GM21447 (cell line): ENCODE measurements at regions not wholly inside any gene's neighbourhood (a gene's known extent, or its start where the extent isn't known, plus 50 kb on each side); places are given as distances from the start of the nearest gene placed in this dataset.

ENCODE experiments used
- ATAC-seq: cut with Tn5 transposase; IDR thresholded peaks from one replicate; pipeline ENCODE4 v1.9.1; 2021; ENCODE audit not compliant: unreplicated experiment

DNA sequence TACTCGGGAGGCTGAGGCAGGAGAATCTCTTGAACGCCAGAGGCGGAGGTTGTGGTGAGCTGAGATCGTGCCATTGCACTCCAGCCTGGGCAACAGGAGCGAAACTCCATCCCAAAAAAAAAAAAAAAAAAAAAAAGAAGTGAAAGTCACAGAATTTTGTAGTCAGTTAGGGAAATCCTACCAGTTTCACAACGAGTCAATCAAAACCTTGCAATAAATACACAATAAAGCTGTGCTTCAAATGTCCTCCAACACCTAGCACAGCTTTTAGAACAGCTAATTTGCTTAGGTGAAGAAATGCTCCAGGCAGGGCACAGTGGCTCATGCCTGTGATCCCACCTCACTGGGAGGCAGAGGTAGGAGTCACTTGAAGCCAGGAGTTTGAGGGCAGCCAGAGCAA is 112.8 kb upstream of the ATF7IP start:
- no peak for ATAC-seq

DNA sequence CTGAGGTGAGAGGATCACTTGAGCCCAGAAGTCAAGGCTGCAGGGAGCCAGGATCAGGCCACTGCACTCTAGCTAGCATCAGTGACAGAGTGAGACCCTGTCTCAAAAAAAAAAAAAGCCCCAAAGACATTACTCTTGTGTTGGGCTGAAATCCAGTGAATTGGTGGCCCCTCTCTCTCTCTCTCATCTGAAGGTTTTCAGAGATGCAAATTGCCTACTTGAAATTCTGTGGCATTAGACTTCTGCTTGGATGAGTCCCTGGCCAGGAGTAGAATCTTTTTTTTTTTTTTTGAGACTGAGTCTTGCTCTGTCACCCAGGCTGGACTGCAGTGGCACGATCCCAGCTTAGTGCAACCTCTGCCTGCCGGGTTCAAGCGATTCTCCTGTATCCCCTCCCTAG is 112.0 kb upstream of the ATF7IP start:
- ATAC-seq: no peak

DNA sequence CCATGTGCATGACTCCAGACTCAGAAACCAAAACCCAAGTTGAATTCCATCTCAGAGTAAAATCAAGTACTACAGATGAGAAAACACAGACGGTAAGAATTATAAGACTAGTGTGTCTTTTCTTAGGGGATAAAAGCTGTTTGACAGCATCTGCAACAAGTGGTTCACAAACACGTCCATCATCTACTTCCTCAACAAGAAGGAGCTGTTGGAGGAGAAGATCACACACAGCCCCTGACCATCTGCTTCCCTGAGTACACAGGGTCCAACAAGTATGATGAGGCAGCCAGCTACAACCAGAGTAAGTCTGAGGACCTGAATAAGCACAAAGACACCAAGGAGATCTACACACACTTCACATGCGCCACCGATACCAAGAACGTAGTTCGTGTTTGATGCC is 110.7 kb upstream of the ATF7IP start:
- ATAC-seq: no peak

DNA sequence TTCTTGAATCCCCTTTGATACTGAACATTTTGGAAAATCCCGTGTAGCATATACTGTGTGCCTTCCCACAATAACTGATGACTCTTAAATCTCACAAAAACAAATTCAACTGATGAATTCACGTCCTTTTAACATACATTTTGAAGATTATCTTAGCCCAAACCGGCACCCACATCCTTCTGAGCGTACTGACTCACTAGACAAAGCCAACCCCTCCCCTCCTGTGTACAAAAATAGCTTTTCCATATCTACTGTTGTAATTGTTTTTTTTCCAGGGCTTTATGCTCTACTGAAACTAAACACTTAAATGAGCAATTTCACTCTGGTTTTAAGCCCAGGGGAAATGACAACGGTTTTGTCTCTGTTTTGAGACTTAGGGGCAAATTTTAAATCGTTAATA is 109.4 kb upstream of the ATF7IP start:
- no peak for ATAC-seq

DNA sequence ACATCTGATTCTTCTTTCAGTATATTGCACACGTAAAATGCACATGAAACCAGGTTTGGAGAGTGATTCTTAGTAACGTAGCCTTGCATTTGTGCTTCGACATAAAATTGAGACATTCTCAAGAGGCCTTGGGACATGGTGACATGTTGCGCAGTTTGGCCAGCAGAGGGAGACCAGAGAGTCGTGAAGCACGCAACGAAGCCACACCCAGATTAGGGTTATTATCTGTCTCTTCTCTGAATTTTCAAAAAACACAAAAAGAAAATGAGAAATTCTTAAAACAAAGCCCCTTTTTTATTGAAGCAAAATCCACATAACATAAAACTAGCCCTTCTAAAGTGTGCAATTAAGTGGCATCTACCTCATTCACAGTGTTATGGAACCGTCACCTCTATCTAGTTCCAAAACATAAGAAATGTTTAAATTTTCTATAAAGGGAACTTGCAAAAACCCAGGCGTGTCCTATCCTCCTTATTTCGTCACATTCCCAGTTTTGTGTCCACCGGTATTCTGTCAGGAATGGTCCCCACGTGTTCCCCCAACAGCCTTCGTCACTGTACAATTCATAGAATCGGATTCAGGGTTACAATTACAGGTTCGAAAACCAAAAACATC is 108.8 kb upstream of the ATF7IP start:
- ATAC-seq: peak; percentile 53

DNA sequence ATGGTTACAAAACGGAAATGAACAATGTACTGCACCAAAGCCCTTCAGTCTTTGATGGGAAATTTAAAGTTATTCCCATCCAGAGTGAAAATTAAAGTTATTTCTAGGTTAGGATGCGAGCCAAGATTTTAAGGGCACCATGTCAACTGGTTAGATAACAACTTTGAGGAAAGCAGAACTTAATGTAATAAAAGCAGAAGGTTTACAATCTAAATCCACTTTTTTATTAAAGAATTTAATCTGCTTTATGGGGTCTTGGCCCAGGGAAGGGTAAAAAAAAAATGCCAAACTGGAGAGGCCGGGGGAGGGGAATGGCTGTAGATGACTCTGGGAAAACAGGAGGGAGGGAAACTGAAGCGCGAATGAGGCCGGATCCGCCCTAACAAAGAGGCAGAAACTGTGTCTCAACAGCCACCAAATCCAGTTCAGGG is 108.2 kb upstream of the ATF7IP start:
- ATAC-seq: no peak

DNA sequence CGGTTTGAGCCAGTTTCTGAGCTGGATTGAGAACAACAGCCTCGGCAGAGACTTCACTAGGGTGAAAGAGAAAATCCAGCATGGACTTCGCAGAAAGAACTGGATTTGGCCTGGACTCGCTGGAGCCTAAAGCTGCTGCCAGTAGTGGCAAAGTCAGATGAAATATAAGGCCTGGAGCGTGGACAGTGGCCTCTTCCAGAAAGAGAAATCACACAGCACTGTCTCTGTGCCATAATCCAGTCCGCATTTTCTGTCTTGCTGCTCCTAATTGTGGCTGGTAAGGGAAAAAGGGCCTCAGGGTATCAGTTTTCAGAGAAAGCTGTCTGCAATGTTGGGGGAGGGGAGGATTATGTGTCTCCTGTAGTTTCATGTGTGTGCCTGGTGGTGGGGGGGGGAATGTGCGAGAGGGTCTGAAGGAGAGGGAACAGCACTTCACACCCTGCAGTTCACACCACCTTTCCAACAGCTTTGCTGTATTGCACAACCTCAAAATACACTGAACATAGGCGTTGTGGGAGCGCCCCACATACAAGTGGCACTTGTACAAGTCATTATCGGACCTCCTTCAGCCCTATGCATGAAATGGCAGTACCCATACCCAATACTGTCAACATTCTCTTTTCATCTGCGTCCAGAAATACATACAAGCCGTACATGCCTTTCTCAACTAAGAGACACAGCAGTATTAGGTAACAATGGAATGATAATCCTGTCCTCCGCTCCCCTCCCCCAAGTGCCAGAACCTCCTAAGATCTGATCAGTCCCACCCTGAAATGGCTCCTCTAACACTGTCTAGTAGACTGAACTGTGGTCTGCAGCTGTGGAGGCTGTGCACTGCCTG is 107.5 kb upstream of the ATF7IP start:
- peak; percentile 63 for ATAC-seq

DNA sequence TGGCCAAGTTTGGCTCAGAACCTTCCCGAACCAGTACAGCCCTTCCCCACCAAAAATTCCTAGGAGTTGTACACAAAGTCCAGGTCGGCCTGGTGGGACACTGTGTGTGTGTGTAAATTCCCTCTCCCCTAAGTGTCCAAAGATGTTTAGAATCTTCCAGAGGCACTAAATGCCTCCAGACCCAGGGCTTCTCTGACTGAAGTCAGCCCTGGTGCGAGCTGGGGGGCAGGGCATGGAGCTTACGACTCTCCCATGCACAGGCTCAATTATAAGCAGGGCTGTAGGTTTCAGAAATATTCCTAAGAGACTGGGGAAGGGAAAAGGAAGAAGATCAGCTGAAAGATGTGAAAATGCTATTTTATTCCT is 106.9 kb upstream of the ATF7IP start:
- no peak for ATAC-seq

DNA sequence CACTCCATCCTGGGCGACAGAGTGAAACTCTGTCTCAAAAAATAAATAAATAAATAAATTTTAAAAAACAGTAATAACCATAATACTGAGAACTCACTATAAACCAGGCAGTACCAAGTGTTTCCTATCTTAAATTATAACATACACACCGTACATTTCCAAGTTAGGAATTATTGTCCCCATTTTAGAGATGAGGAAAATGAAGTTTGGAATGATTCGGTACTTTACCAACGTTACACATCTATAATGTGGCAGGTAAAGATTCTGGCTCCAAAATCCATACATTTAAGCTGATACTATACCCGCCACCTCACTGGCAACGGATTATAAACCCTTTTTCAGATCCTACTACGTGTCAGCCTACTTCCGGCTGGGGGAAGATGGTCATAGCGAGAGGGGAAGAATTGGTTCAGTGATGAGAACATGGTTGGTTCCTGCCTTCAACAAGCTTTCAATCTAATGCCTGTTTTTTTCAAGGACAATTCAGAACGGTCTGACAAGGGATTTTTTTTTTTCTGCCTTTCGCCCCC is 105.9 kb upstream of the ATF7IP start:
- ATAC-seq: no peak

DNA sequence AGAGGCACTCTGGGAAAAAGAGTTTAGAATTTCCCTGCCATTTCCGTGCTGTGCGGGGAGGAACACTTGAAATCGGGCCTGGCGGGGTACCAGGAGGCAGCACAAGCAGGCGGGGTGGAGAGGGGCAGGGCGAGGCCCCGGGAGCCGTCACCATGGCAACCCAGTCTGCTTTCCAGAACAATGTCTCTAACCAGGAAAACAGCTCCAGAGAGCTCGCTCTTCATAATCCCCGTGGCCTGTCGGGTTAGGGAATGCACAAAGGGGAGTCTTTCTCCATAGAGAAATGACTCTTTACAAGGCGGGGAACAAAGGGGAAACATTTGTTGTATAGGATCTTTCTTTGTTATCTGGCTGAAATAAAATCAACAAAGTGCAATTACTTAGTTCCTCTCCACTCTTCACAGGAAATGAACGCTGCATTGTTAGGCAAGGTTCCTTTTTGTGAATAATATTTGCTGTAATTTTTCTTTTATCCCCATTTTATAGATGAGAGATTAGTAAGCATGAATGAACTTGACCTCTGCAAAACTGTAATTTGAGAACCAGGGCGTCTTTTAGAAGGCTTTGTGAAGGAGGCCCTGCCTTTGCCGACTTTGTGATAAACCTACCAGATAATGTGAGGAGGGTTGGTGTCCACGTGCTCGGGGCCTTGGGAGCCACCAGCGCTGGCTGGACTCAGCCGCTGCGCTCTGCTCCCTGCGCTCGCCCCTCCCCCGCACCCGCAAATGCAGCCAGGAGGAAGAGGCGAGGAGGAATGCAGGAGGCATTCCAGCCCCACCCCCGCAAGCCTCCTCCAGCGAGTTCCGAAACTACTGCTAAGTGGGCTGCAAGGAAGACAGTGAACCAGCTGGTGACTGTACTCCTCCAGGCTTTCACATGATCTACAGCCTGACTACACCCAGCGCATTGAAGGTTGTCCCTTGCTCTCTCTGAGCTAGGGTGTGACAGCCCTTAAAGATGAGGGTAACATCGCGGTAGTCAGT is 105.2 kb upstream of the ATF7IP start:
- no peak for ATAC-seq

DNA sequence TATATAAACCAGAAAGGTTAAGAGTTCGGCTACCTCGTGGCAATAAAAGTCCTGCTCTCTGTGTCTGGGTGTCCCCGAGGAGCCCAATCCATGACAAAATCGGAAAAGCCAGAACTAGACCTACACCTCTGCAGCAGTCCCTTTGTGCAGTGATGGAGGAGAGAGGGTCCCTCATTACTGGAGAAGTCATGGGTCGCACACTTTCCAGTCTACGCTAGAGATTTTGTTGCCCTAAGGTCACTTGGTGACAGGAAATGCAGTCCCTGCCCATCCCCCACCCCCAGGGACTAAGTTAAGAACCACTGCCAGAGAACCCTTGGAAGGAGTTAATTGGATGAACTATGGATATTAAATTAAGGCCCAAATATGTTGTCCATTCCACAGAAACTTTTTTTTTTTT is 104.4 kb upstream of the ATF7IP start:
- no peak for ATAC-seq

DNA sequence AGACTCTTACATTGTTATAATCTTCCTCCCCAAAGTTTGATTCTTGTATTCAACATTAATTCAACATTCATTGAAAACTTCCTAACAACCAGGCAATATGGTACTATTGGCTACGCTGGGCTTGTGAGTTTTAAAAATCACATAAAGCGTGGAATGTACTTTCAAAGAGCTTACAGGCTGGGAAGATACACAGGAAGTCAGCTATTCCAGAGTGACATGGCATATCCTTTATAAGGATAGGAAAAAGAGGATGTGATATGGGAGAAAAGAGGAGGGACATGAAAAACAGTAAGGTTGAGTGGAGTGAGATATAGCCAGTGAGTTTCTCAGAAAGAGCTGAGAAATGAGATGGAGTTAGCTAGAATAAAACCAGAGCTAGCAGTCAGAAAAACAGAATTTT is 103.6 kb upstream of the ATF7IP start:
- ATAC-seq: no peak

DNA sequence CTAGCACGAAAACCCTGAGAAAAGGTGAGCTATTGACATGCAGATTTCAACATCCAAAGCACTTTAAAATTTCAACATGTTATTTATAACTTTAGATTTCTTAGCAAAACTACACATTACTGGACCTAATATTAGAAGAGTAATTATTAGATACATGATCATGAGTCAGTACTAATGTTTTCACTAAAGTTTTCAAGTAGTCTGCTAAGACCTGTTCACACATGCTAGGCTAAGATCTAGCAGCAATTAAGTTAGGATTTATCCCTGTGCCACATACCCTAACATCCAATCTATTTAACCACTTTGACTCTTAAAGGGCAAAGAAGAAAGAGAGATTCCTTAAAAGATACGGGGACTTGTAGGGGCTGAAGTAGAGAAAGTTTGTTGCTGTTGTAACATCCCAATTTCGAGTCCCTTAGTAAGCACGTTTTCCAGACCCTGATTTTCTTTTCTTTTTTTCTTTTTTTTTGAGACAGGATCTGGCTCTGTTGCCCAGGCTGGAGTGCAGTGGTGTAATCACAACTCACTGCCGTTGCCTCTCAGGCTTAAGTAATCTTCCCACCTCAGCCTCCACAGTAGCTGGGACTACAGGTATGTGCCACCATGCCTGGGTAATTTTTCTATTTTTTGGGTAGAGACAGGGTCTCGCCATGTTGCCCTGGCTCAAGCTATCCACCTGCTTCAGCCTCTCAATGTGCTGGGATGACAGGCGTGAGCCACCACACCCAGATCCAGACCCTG is 102.5 kb upstream of the ATF7IP start:
- no peak for ATAC-seq

DNA sequence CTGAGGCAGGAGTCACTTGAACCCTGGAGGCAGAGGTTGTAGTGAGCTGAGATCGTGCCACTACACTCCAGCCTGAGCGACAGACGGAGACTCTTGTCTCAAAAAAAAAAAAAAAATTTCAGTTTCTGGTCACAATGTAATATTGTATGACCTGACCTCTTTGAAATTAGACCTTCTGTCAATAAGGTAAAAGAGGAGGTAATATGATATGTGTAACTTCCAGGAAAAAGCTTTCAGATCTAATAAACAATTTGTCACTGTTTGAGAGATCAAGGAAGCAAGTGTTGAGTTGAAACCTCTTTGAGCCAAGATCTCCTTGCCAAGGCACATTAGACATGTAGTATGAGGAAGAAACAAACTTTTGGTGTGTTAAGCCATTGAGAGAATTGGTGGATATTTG is 101.7 kb upstream of the ATF7IP start:
- ATAC-seq: no peak

DNA sequence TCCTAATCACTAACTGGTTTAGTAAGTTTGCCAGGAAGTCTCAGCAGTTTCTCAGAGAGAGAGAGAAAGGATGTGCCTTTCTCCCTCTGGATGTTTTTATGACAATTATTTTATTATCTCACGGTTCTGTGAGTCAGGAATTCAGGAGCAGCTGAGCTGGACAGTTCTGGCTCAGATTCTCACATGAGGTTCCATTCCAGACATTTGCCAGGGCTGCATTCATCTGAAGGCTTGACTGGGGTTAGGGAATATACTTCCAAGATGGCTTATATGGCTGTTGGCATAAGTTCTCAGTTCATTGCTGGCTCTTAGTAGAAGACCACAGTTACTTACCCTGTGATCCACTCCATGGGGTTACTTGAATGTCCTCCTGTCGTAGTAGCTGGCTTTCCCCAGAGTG is 101.2 kb upstream of the ATF7IP start:
- no peak for ATAC-seq

DNA sequence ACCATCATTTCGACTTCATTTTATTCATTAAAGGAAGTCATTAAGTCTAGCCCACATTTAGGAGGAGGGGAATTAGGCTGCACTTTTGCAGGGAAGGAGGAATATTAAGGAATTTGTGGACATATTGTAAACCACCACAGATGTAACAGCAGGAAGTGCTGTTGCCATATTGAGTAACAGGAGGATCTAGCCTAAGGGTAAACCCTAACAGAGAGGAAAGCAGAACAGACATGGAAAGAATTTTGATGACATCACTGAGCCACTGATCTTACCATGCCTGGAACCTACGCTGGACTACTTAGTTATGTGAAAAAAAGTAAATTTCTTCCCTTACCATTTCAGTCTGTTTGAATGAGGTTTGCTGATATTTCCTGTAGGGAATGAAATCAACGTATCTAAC is 100.7 kb upstream of the ATF7IP start:
- ATAC-seq: no peak

DNA sequence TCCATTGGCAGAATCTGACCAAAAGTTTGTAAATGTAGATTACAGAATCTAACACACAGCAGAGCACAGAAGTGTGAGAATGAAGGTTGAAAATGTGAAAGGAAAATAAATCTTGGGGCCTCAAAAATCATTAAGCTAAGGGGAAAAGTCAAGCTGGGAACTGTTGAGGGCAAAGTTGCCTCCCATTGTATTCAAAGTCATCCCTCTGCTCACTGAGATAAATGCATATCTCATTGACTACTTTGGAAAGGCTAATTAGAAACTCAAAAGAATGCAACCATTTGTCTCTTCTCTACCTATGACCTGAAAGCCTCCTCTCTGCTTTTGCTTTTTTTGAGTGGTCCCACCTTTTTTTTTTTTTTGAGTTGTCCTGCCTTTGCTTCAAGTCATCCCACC is 97.4 kb upstream of the ATF7IP start:
- ATAC-seq: no peak

DNA sequence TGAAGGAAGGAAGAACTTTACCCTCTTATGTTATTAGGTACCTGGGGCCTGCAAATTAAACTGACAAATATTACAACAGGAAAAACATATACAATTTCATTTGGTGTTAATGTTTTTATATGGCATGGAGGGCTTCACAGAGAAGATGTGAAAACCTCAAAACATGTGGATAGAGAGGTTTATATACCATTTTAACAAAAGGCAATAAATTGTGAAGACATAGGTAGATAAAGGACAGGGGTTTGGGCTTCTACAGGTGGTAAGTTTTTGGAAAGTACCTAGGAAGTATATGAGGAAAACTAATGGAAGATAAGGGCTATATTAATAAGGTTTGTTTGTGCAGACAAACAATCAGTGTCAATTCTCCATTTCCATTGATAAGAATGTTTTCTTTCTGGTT is 95.1 kb upstream of the ATF7IP start:
- no peak for ATAC-seq

DNA sequence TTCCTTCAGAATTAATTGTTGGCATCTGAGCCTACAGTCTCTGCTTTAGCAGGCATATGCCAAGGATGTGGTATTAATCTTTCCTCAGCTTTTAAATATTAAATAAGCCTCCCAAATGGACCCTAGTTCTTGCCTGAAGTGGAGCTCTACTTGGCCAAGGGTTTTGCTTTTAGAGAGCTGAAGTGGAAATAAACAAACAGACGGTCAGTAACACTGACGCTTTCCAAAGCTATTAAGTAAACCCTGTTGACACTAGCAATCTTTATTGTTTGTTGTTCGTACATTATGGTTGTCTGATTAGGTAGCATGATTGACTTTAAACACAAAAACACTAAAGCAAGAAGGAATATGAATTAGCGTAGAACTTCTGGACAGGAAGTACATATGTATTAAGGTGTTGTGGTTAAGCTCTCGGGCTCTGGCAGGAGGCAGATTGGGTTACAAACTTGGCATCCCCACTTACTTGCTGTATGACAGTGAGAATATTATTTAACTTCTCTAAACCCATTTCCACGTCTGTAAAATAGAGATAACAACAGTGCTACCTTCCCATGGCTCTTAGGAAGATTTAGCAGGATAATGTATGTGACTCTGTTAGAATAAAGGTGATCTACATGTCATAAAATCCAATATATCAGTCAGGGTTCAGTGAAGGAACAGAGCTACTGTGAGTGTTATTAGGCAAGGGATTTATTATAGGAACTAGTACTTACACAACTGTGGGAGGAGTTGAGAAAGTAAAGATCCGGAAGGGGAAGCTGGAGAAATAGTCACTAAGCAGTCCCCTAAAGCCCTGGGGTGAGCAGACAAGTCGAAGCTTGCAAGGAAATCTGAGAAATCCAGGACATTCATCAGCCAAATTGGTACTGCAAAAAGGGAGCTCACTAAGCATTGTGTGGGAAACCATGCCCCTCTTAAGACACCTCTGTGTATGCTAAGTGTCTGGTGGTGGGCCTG is 92.2 kb upstream of the ATF7IP start:
- no peak for ATAC-seq

DNA sequence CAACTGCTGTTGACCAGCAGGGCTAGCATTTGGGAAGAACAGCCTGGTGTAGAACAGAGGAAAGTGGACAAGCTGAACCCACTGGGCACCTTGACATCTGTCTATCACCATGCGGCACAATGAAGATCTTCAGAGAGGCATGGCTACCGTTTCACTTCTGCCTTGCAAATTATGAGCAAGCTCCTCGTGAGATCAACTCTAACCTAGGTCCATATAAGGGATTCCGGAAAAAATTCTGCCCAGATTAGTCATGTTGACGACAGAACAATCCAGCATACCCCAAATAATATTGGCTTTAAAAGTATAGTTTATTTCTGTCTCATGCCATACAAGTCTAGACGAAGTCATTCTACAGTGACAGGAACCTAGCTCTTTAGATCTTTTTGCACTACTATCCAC is 91.6 kb upstream of the ATF7IP start:
- ATAC-seq: no peak
